Vagina (tissue), 2 donors: ENCODE measurements at regions not wholly inside any gene's neighbourhood (a gene's known extent, or its start where the extent isn't known, plus 50 kb on each side); places are given as distances from the start of the nearest gene placed in this dataset.

Experiments used
- POLR2A ChIP-seq, 2 donors: fragments of 450-650 bp; IDR thresholded peaks; one replicate each; pipeline ENCODE4 v1.6.1; 2017; ENCODE audit warnings: antibody characterized with exemption in 2 of 2, mild to moderate bottlenecking in 2 of 2, moderate library complexity in 2 of 2
- TF ChIP-seq, protein P1 (sequence below), 3 experiments: fragments of 450-650 bp in 2 of 3; fragments of 200-600 bp in 1 of 3; sonication (generic) in 1 of 3; IDR thresholded peaks; one replicate each; pipeline ENCODE4 v1.5.1; 2017 to 2019; ENCODE audit warnings: antibody characterized with exemption in 3 of 3, mild to moderate bottlenecking in 2 of 3, moderate library complexity in 2 of 3

- TF ChIP-seq, protein P1, sequence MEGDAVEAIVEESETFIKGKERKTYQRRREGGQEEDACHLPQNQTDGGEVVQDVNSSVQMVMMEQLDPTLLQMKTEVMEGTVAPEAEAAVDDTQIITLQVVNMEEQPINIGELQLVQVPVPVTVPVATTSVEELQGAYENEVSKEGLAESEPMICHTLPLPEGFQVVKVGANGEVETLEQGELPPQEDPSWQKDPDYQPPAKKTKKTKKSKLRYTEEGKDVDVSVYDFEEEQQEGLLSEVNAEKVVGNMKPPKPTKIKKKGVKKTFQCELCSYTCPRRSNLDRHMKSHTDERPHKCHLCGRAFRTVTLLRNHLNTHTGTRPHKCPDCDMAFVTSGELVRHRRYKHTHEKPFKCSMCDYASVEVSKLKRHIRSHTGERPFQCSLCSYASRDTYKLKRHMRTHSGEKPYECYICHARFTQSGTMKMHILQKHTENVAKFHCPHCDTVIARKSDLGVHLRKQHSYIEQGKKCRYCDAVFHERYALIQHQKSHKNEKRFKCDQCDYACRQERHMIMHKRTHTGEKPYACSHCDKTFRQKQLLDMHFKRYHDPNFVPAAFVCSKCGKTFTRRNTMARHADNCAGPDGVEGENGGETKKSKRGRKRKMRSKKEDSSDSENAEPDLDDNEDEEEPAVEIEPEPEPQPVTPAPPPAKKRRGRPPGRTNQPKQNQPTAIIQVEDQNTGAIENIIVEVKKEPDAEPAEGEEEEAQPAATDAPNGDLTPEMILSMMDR (IDR thresholded peaks at IDR 0.05), result no peak
- no peak for TF ChIP-seq POLR2A (IDR thresholded peaks at IDR 0.05)
Observed at GRCh38 chr2:61670591-61671501, 132.7 kb upstream of the XPO1 start.
